ENCODE measurements at regions not wholly inside any gene's neighbourhood (a gene's known extent, or its start where the extent isn't known, plus 50 kb on each side); places are given as distances from the start of the nearest gene placed in this dataset.
A peak's percentile ranks its signal among the peaks of the same experiment; 100 is the strongest.

DNA sequence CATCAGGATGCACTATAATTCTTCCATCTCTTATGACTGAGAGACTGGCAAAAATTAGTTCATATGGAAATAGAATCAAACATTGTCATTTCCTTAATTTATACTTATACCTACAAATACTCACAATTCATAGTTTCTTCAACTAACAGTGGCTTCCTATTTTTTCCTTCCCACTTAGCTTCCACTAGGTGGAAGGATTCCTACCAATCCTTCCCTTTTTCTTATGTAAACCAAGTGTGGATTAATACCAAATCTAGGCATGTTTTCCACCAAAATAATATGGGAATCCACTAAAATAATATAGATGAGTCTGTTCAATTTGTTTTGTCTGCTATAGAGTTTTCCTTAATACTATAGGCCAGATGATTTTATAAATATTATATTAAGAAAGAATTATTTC, 1537.1 kb downstream of the PLA2G4A start:
- no peak for DNase-seq
- Histone ChIP-seq H3K9me3 (ENCODE audit: insufficient read depth, low read depth) (no peaks in the 10 kb centered on the region), H3K27me3 (ENCODE audit: insufficient read depth, low read depth) (no peaks in the 10 kb centered on the region), H3K36me3 (ENCODE audit: low read depth) (no peaks in the 10 kb centered on the region), H3K79me2 (ENCODE audit: low read depth) (no peaks in the 10 kb centered on the region), H3F3A (ENCODE audit: insufficient read depth, low read depth) (no peaks in the 10 kb centered on the region), H3K4me2 (no peak overlapping the region), H3K27ac (no peak overlapping the region), H3K4me1 (replicated peaks; ENCODE audit: insufficient read depth) (no peaks in the 10 kb centered on the region), H4K20me1 (ENCODE audit: insufficient read depth) (no peaks in the 10 kb centered on the region), H2AFZ (no peak overlapping the region), H3K9me2 (ENCODE audit: insufficient read depth) (no peaks in the 10 kb centered on the region), H3K4me3 (no peak overlapping the region)
- BruUV-seq (replicated peaks) = no TSS peak
- ChIA-PET CTCF (no interaction called here), POLR2A (ENCODE audit: unreplicated experiment) (no interaction called here)
- TF ChIP-seq EZH2 (IDR thresholded peaks at IDR 0.05; ENCODE audit: low read depth) (no peak), CTCF (conservative IDR thresholded peaks at IDR 0.05) (no peak)
- intact Hi-C loops (cut with micrococcal nuclease; ENCODE audit: unreplicated experiment) = no loop called here

GRCh38 chr1:188367661-188368060, 1538.9 kb downstream of the PLA2G4A start:
- Histone ChIP-seq H3K4me1 (replicated peaks; ENCODE audit: insufficient read depth) (no peaks in the 10 kb centered on the region), H3K4me3 (no peak overlapping the region), H2AFZ (0 out of 2 replicates have a peak overlapping the region, but pooled peaks have one; percentile 16), H3K27ac (no peak overlapping the region), H3K9me2 (ENCODE audit: insufficient read depth) (no peaks in the 10 kb centered on the region), H4K20me1 (ENCODE audit: insufficient read depth) (no peaks in the 10 kb centered on the region), H3K36me3 (ENCODE audit: low read depth) (no peaks in the 10 kb centered on the region), H3F3A (ENCODE audit: insufficient read depth, low read depth) (no peaks in the 10 kb centered on the region), H3K4me2 (no peak overlapping the region), H3K79me2 (ENCODE audit: low read depth) (no peaks in the 10 kb centered on the region), H3K27me3 (ENCODE audit: insufficient read depth, low read depth) (no peaks in the 10 kb centered on the region), H3K9me3 (ENCODE audit: insufficient read depth, low read depth) (no peaks in the 10 kb centered on the region)
- no peak for TF ChIP-seq EZH2 (IDR thresholded peaks at IDR 0.05; ENCODE audit: low read depth)
- no peak for TF ChIP-seq CTCF (conservative IDR thresholded peaks at IDR 0.05)
- DNase-seq = no peak
- CTCF ChIA-PET = interaction anchor here (0.5 kb wide), 1 partner anchor 10 kb away, joined by 3 read pairs; no protein-coding TSS in a partner anchor
- BruUV-seq (replicated peaks) = no TSS peak
- intact Hi-C loops (cut with micrococcal nuclease; ENCODE audit: unreplicated experiment) = no loop called here
- POLR2A ChIA-PET (ENCODE audit: unreplicated experiment) = no interaction called here

DNA sequence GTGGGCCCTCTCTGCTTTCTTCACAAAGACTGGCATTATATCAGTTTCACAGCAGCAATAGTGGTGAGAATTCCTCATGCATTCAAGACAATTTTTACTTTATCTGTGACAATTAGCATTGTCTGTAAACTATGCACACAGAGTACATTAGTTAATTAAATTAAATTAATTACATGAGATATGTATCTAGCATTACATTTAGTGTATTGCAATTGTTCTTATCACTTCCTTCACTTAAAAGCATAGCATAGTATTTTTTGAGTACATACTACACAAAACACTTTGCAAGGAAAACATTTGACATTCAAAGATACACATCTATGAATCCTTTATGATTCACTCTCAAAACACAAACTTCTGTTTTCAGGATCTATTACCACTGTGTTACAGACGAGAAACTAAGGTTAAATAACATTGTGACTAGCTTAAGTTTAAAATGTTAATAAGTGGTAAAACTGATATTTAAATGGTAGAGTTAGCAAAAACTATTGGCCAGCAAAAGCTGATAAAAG, 1542.6 kb downstream of the PLA2G4A start:
- no peak for TF ChIP-seq CTCF (conservative IDR thresholded peaks at IDR 0.05)
- no peak for TF ChIP-seq EZH2 (IDR thresholded peaks at IDR 0.05; ENCODE audit: low read depth)
- Histone ChIP-seq H3F3A (ENCODE audit: insufficient read depth, low read depth) (no peaks in the 10 kb centered on the region), H3K4me3 (no peak overlapping the region), H3K4me1 (replicated peaks; ENCODE audit: insufficient read depth) (no peaks in the 10 kb centered on the region), H3K9me2 (ENCODE audit: insufficient read depth) (no peaks in the 10 kb centered on the region; the same call in 1 of the 2 replicates), H4K20me1 (ENCODE audit: insufficient read depth) (no peaks in the 10 kb centered on the region), H3K9me3 (ENCODE audit: insufficient read depth, low read depth) (no peaks in the 10 kb centered on the region), H3K79me2 (ENCODE audit: low read depth) (no peaks in the 10 kb centered on the region), H3K4me2 (no peak overlapping the region), H3K27ac (no peak overlapping the region), H2AFZ (no peak overlapping the region), H3K36me3 (ENCODE audit: low read depth) (no peaks in the 10 kb centered on the region), H3K27me3 (ENCODE audit: insufficient read depth, low read depth) (no peaks in the 10 kb centered on the region)
- CTCF ChIA-PET = interaction anchor here (0.6 kb wide), 1 partner anchor 1466 kb away, joined by 3 read pairs; no protein-coding TSS in a partner anchor
- no peak for DNase-seq
- POLR2A ChIA-PET (ENCODE audit: unreplicated experiment) = no interaction called here
- no TSS peak for BruUV-seq (replicated peaks)
- intact Hi-C loops (cut with micrococcal nuclease; ENCODE audit: unreplicated experiment) = no loop called here

All from PC-9 (cell line).